Heart left ventricle (tissue), 16 donors: ENCODE measurements at regions not wholly inside any gene's neighbourhood (a gene's known extent, or its start where the extent isn't known, plus 50 kb on each side); places are given as distances from the start of the nearest gene placed in this dataset.
A peak's percentile ranks its signal among the peaks of the same experiment; 100 is the strongest.

Experiments used
- ATAC-seq, 4 donors: fragments of 200-7000 bp; cut with Tn5 transposase; one replicate each; pipeline ENCODE4 v1.9.1; 2020 to 2022; ENCODE audit warnings: moderate library complexity in 4 of 4, mild to moderate bottlenecking in 3 of 4, moderate number of reproducible peaks in 1 of 4
- DNase-seq, 5 donors: peaks; one replicate each; pipeline ENCODE4 v3.0.0-alpha.2; 2020
- H3K27ac ChIP-seq, 12 donors: fragments of 200-600 bp; sonication (generic) in 4 of 12; one replicate each; pipeline versions ENCODE4 v1.5.0 to v1.8.0; 2016 to 2022; ENCODE audit warnings: mild to moderate bottlenecking in 2 of 12
- H3K27me3 ChIP-seq, 9 donors: fragments of 200-600 bp; sonication (generic) in 2 of 9; one replicate each; pipeline versions ENCODE4 v1.5.1 to v1.8.0; 2016 to 2022; ENCODE audit warnings: mild to moderate bottlenecking in 3 of 9
- H3K36me3 ChIP-seq, 9 donors: fragments of 200-600 bp; sonication (generic) in 2 of 9; one replicate each; pipeline versions ENCODE4 v1.5.0 to v1.8.0; 2018 to 2022; ENCODE audit warnings: mild to moderate bottlenecking in 2 of 9
- H3K4me1 ChIP-seq, 12 donors: fragments of 200-600 bp; sonication (generic) in 4 of 12; one replicate each; pipeline versions ENCODE4 v1.5.0 to v1.8.0; 2016 to 2022; ENCODE audit warnings: mild to moderate bottlenecking in 3 of 12
- H3K4me3 ChIP-seq, 12 donors: fragments of 200-600 bp; sonication (generic) in 4 of 12; one replicate each; pipeline versions ENCODE4 v1.5.0 to v1.8.0; 2017 to 2022; ENCODE audit warnings: mild to moderate bottlenecking in 9 of 12, moderate library complexity in 4 of 12
- H3K9me3 ChIP-seq, 12 donors: fragments of 200-600 bp; sonication (generic) in 4 of 12; one replicate each; pipeline versions ENCODE4 v1.5.0 to v1.8.0; 2016 to 2022; ENCODE audit warnings: mild to moderate bottlenecking in 1 of 12
- CTCF ChIP-seq, 12 donors: fragments of 200-600 bp; sonication (generic) in 4 of 12; IDR thresholded peaks; one replicate each; pipeline versions ENCODE4 v1.5.0 to v1.8.0; 2018 to 2022; ENCODE audit warnings: antibody characterized with exemption in 12 of 12, mild to moderate bottlenecking in 5 of 12
- POLR2A ChIP-seq, 2 donors: fragments of 450-650 bp; IDR thresholded peaks; one replicate each; pipeline ENCODE4 v1.6.1; 2017; ENCODE audit warnings: antibody characterized with exemption in 2 of 2, mild to moderate bottlenecking in 2 of 2, moderate library complexity in 2 of 2
- WGBS, 4 donors: extraction: QIAGEN DNeasy Blood & Tissue Kit in 2 of 4; methylation state at CpG; one replicate each; pipeline versions ENCODE4 v1.1.5 to v1.1.7; 2013 to 2018; 5-methylcytosine and 5-hydroxymethylcytosine counted together
- intact Hi-C, 10 donors: fragments of 100-400 bp; cut with DNase I; formaldehyde crosslinking; loops; one replicate each; pipeline versions ENCODE4 v1.11.1 to v1.14.2; 2022
- donor health status: ischemic (EF 13 %, LVEDD 7.1; RV severe dilation, severe dysfunction).
- donor health status: healthy with polysubstance abuse.
- donor health status: DM: no; HTN: yes; CAD: no.
- donor health status: DM: no; HTN: no; CAD: no.
- donor health status: ischemic (EF 25% LVEDD 6.9; RV normal size, moderate dysfunction).
- donor health status: ischemic (EF 25% LVEDD 5.7; RV mildly dilated, moderate dysfunction).
- donor health status: healthy.
- donor health status: DM: yes; HTN: yes; CAD: no.
- donor health status: ischemic (EF 35%, LVEDD 5.7; RV mildly dilated, moderate dysfunction).
- donor health status: nonischemic (EF 11% LVEDD 7.7; RV severe dilation, severe dysfunction).
- donor health status: DM: yes; HTN: yes; CAD: no.
- donor health status: PGD.
- donor health status: ischemic (EF 29% LVEDD 5.4; RV normal size, mild dysfunction).
- donor health status: nonischemic (EF 23%, LVEDD 6.1; RV moderate dilation, normal function).

GRCh38 chr12:94079566-94080340 lies 68.6 kb upstream of the PLXNC1 start:
- 82 to 85% (median 83%) methylated on average over 7 of the region's 7 CpGs for WGBS, 4 donors
- no peaks in the 10 kb centered on the region for H3K9me3 ChIP-seq
- ATAC-seq (no peak), DNase-seq (no peak)
- H3K4me3 ChIP-seq, result no peak overlapping the region
- H3K36me3 ChIP-seq, result no peaks in the 10 kb centered on the region
- peak overlapping the region in 2 of 12 donors; percentile 8 to 35 for H3K27ac ChIP-seq
- intact Hi-C loops, result loop anchor here (5.0 to 10.0 kb wide), 11 partner anchors 85 to 512 kb away; partner anchors contain the start of gene CRADD (in 4 of the 10)
- peaks cover 0 to 22% (median 10%) of the 10 kb centered on the region in 12 donors for H3K4me1 ChIP-seq
- no peaks in the 10 kb centered on the region for H3K27me3 ChIP-seq
- no peak for TF ChIP-seq POLR2A (IDR thresholded peaks at IDR 0.05)
- no peak for TF ChIP-seq CTCF (IDR thresholded peaks at IDR 0.05)

GRCh38 chr12:94080341-94081009 lies 67.9 kb upstream of the PLXNC1 start:
- 43 to 75% (median 70%) methylated on average over 3 of the region's 3 CpGs for WGBS, 4 donors
- ATAC-seq, result no peak
- Histone ChIP-seq H3K36me3 (no peaks in the 10 kb centered on the region), H3K27me3 (no peaks in the 10 kb centered on the region), H3K9me3 (no peaks in the 10 kb centered on the region), H3K4me3 (no peak overlapping the region), H3K27ac (peak overlapping the region in 2 of 12 donors; percentile 8 to 35), H3K4me1 (peaks cover 0 to 16% (median 7%) of the 10 kb centered on the region in 12 donors)
- TF ChIP-seq CTCF (IDR thresholded peaks at IDR 0.05) (no peak), POLR2A (IDR thresholded peaks at IDR 0.05) (no peak)
- intact Hi-C loops, result no loop called here
- DNase-seq, result no peak

GRCh38 chr12:94082690-94083089 lies 65.7 kb upstream of the PLXNC1 start:
- Histone ChIP-seq H3K4me1 (peaks cover 0 to 12% (median 0%) of the 10 kb centered on the region in 12 donors), H3K27ac (no peak overlapping the region), H3K27me3 (no peaks in the 10 kb centered on the region), H3K4me3 (no peak overlapping the region), H3K36me3 (no peaks in the 10 kb centered on the region), H3K9me3 (peaks cover 0 to 3% (median 0%) of the 10 kb centered on the region in 12 donors)
- 87 to 96% (median 90%) methylated on average over 5 of the region's 5 CpGs for WGBS, 4 donors
- DNase-seq, result no peak
- no peak for ATAC-seq
- intact Hi-C loops, result no loop called here
- no peak for TF ChIP-seq CTCF (IDR thresholded peaks at IDR 0.05)
- TF ChIP-seq POLR2A (IDR thresholded peaks at IDR 0.05), result no peak

GRCh38 chr12:94089891-94090290 lies 58.5 kb upstream of the PLXNC1 start:
- ATAC-seq (no peak), DNase-seq (no peak)
- TF ChIP-seq CTCF (IDR thresholded peaks at IDR 0.05), result no peak
- no peak for TF ChIP-seq POLR2A (IDR thresholded peaks at IDR 0.05)
- WGBS, 4 donors, result 68 to 90% (median 79%) methylated on average over 3 of the region's 3 CpGs
- no peak overlapping the region for H3K27ac ChIP-seq
- H3K9me3 ChIP-seq, result peaks cover 0 to 3% (median 0%) of the 10 kb centered on the region in 12 donors
- no peaks in the 10 kb centered on the region for H3K27me3 ChIP-seq
- intact Hi-C loops, result loop anchor here in 2 of 10 donors (10.0 kb wide), 3 partner anchors 105 to 205 kb away; no protein-coding TSS in a partner anchor
- H3K4me3 ChIP-seq, result no peak overlapping the region
- no peaks in the 10 kb centered on the region for H3K36me3 ChIP-seq
- peaks cover 0 to 3% (median 0%) of the 10 kb centered on the region in 12 donors for H3K4me1 ChIP-seq
